ENCODE measurements at regions not wholly inside any gene's neighbourhood (a gene's known extent, or its start where the extent isn't known, plus 50 kb on each side); places are given as distances from the start of the nearest gene placed in this dataset.

DNA sequence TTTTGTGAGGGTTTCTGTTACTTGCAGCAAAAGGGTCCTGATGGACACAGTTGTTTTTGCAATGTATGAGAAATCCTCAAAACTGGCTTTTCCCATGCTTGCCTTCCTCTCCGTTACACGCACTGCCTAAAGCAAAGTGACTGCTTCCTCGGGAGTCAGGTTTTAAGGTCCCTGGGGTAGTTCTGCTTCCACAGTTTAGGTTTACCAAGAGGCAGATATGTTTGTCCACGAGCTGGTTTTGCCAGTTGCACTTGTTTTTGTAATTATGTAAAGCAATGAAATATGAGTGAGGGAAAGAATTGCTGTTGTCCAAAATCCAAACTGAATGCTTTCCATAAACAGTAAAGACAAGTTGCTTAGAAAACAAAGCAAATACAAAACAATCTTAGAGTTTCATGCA is 290.7 kb upstream of the AMIGO2 start:
- H2AFZ ChIP-seq (ENCODE audit: low read depth, low read length, severe bottlenecking) = no peak overlapping the region
- no peaks in the 10 kb centered on the region for H4K20me1 ChIP-seq (ENCODE audit: low read depth, low read length)
- no peaks in the 10 kb centered on the region for H3K27me3 ChIP-seq (ENCODE audit: low read length)
- H3K9me2 ChIP-seq (replicated peaks; ENCODE audit: insufficient read depth, low read length) = no peaks in the 10 kb centered on the region
- no peaks in the 10 kb centered on the region for H3K9me3 ChIP-seq (ENCODE audit: insufficient read depth, low read length)
- no peaks in the 10 kb centered on the region for H3K36me3 ChIP-seq (ENCODE audit: low read length)
- no peak for TF ChIP-seq EZH2phosphoT487 (conservative IDR thresholded peaks at IDR 0.05; ENCODE audit: low read length)
- TF ChIP-seq, protein P1, sequence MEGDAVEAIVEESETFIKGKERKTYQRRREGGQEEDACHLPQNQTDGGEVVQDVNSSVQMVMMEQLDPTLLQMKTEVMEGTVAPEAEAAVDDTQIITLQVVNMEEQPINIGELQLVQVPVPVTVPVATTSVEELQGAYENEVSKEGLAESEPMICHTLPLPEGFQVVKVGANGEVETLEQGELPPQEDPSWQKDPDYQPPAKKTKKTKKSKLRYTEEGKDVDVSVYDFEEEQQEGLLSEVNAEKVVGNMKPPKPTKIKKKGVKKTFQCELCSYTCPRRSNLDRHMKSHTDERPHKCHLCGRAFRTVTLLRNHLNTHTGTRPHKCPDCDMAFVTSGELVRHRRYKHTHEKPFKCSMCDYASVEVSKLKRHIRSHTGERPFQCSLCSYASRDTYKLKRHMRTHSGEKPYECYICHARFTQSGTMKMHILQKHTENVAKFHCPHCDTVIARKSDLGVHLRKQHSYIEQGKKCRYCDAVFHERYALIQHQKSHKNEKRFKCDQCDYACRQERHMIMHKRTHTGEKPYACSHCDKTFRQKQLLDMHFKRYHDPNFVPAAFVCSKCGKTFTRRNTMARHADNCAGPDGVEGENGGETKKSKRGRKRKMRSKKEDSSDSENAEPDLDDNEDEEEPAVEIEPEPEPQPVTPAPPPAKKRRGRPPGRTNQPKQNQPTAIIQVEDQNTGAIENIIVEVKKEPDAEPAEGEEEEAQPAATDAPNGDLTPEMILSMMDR (IDR thresholded peaks at IDR 0.05; ENCODE audit: insufficient read depth, low read length, poor library complexity, severe bottlenecking) = no peak
- H3F3A ChIP-seq (ENCODE audit: insufficient read depth) = no peaks in the 10 kb centered on the region
- H3K9ac ChIP-seq (ENCODE audit: low read length) = no peak overlapping the region
- no peak overlapping the region for H3K27ac ChIP-seq (ENCODE audit: low read depth, low read length)
- H3K4me3 ChIP-seq (ENCODE audit: insufficient read depth, low read length, poor library complexity, severe bottlenecking) = no peak overlapping the region
- H3K79me2 ChIP-seq (ENCODE audit: insufficient read depth, low read length) = no peaks in the 10 kb centered on the region
- H3K4me2 ChIP-seq (ENCODE audit: low read depth, low read length, poor library complexity, severe bottlenecking) = no peak overlapping the region

DNA sequence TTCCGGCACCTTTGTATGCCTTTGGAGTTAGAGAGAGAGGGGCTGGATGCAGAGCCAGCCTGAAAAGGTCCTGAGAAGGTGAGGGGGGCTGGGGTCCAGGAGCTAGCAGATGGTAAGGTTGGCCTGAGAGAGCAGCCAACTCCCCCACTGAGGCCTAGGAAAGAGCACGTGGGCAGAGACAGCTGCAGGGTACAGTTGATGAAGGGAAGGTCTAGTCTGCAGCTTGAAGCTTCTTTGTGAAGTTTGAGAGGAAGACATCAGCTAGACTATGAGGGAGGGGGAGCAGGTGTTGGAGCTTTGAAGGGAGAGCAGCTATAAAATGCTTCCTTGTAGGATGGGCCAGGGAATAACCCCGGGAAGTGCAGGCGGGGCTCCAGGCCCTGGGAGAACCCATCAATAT is 289.3 kb upstream of the AMIGO2 start:
- Histone ChIP-seq H3K27ac (ENCODE audit: low read depth, low read length) (no peak overlapping the region), H3K79me2 (ENCODE audit: insufficient read depth, low read length) (no peaks in the 10 kb centered on the region), H4K20me1 (ENCODE audit: low read depth, low read length) (no peaks in the 10 kb centered on the region), H3K4me2 (ENCODE audit: low read depth, low read length, poor library complexity, severe bottlenecking) (no peak overlapping the region), H3K4me3 (ENCODE audit: insufficient read depth, low read length, poor library complexity, severe bottlenecking) (no peak overlapping the region), H3K9ac (ENCODE audit: low read length) (no peak overlapping the region), H3K36me3 (ENCODE audit: low read length) (no peaks in the 10 kb centered on the region), H3K9me2 (replicated peaks; ENCODE audit: insufficient read depth, low read length) (no peaks in the 10 kb centered on the region), H2AFZ (ENCODE audit: low read depth, low read length, severe bottlenecking) (no peak overlapping the region), H3K9me3 (ENCODE audit: insufficient read depth, low read length) (no peaks in the 10 kb centered on the region), H3K27me3 (ENCODE audit: low read length) (no peaks in the 10 kb centered on the region), H3F3A (ENCODE audit: insufficient read depth) (no peaks in the 10 kb centered on the region)
- no peak for TF ChIP-seq EZH2phosphoT487 (conservative IDR thresholded peaks at IDR 0.05; ENCODE audit: low read length)
- TF ChIP-seq, protein P1 (IDR thresholded peaks at IDR 0.05; ENCODE audit: insufficient read depth, low read length, poor library complexity, severe bottlenecking) = no peak

DNA sequence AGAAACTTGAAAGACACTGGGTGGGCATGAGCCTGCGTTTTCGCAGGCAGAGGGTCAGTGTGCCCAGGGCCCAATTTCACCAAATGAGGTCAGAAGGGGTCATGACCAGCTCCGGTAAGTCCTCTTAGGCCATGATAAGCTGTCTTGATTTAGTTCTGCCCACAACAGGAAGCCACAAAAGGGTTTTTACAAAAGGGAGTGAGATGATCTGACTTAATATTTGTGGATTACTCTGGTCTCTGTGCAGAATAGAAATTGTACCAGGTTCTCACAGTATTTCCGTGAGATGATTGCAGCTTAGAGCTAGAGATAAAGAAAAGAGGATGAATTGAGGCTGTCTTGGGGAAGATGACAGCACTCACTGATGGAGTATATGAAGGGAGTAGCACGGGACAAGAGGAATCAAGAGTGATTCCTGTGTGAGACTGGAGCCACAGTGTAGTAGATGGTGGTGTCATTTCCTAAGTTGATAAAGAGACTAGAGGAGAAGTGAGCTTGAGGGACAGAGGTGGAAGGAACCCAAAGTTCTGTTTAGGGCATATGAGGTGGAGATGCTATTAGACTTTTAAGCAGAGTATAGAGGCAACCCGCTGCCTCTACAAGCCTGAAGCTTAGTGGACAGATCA is 288.3 kb upstream of the AMIGO2 start:
- H4K20me1 ChIP-seq (ENCODE audit: low read depth, low read length) = no peaks in the 10 kb centered on the region
- no peaks in the 10 kb centered on the region for H3K79me2 ChIP-seq (ENCODE audit: insufficient read depth, low read length)
- H3F3A ChIP-seq (ENCODE audit: insufficient read depth) = no peaks in the 10 kb centered on the region
- TF ChIP-seq, protein P1 (IDR thresholded peaks at IDR 0.05; ENCODE audit: insufficient read depth, low read length, poor library complexity, severe bottlenecking) = no peak
- no peak for TF ChIP-seq EZH2phosphoT487 (conservative IDR thresholded peaks at IDR 0.05; ENCODE audit: low read length)
- no peaks in the 10 kb centered on the region for H3K9me2 ChIP-seq (replicated peaks; ENCODE audit: insufficient read depth, low read length)
- H3K9ac ChIP-seq (ENCODE audit: low read length) = no peak overlapping the region
- no peak overlapping the region for H3K4me3 ChIP-seq (ENCODE audit: insufficient read depth, low read length, poor library complexity, severe bottlenecking)
- no peaks in the 10 kb centered on the region for H3K36me3 ChIP-seq (ENCODE audit: low read length)
- no peak overlapping the region for H3K27ac ChIP-seq (ENCODE audit: low read depth, low read length)
- H2AFZ ChIP-seq (ENCODE audit: low read depth, low read length, severe bottlenecking) = no peak overlapping the region
- no peak overlapping the region for H3K4me2 ChIP-seq (ENCODE audit: low read depth, low read length, poor library complexity, severe bottlenecking)
- no peaks in the 10 kb centered on the region for H3K27me3 ChIP-seq (ENCODE audit: low read length)
- H3K9me3 ChIP-seq (ENCODE audit: insufficient read depth, low read length) = no peaks in the 10 kb centered on the region
